HG03520 (cell line): ENCODE measurements at regions not wholly inside any gene's neighbourhood (a gene's known extent, or its start where the extent isn't known, plus 50 kb on each side); places are given as distances from the start of the nearest gene placed in this dataset.

Experiments
- ATAC-seq: cut with Tn5 transposase; IDR thresholded peaks from one replicate; pipeline ENCODE4 v1.9.1; 2021; ENCODE audit warnings: mild to moderate bottlenecking, moderate library complexity; ENCODE audit not compliant: unreplicated experiment

GRCh38 chr7:47047384-47047783 lies 534.5 kb downstream of the TNS3 start:
- ATAC-seq, result no peak

GRCh38 chr7:47046949-47047348 lies 535.0 kb downstream of the TNS3 start:
- no peak for ATAC-seq

DNA sequence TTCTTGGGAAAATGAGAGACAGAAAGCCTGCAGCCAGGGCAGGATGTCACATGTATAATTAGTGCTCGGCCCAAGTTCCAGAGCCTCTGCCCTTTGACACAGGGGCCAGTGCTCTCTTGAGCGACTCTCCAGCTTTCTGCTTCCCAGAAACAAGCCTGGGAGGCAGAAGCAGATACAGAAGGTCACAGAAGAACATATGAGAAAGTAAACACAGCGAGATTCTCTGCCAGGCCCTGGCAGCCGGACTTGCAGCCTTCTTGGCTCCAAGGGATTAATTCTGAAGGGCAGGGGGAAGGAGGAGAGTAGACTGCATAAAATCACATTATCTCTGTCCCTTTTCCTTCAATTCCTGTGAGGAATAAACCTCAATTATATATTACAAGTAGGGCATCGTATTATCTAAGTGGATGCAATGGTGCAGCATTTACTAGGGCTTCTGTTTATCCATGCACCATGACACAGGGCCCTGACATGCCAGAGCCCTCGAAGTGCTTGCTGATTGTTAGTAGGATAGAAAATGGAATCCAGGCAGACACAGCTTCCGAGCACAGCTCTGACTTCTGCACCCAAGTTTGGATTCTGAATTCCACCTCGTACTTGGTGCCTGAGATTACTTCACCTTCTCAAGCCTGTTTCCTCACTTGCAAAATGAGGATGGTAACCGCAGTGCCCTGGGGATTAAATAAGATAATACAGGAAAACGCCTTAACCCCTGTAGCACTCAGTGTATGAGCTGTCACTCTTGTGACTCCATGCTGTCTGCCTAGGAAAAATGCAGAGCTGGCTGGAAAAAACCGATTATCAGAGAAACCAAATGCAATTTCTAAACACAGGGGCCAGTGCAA lies 536.5 kb downstream of the TNS3 start:
- no peak for ATAC-seq

DNA sequence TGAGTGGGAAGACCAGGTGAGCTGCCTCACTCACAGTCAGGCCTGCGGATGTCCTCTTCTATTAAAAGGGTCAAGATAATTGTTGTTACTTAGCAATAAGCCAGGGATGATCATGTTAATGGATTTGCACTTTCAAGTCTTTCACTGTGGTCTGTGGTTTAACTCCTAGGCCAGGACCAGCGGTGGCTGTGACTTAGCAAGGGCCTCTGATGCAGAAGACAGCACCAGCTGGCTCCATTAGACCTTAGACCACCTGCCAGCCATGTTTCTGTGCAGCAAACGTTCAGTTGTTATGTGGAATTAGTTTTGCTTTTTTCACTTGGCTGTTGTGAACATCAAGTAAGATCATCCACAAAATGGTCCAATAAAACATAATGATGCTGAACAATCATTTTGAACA lies 537.3 kb downstream of the TNS3 start:
- ATAC-seq, result no peak

GRCh38 chr7:47043304-47043703 lies 538.6 kb downstream of the TNS3 start:
- no peak for ATAC-seq

DNA sequence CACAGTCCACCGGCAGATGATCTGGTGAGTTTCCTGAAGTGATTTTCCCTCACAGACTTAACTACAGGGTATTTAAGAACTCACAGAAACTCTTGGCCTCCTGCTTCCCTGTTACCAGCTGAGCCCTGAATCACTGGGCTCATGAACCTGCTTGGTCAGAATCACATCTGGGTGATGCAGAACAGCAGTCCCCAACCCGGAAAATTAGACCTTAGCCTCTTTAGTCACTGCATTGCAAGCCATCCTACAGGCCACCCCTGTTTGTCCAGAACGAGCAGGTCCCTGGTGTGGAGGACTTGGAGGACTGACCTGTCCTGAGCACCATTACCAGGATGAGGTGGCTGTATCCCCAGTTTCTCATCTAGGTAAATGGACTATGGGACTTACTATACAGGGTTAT lies 539.2 kb downstream of the TNS3 start:
- ATAC-seq, result no peak

DNA sequence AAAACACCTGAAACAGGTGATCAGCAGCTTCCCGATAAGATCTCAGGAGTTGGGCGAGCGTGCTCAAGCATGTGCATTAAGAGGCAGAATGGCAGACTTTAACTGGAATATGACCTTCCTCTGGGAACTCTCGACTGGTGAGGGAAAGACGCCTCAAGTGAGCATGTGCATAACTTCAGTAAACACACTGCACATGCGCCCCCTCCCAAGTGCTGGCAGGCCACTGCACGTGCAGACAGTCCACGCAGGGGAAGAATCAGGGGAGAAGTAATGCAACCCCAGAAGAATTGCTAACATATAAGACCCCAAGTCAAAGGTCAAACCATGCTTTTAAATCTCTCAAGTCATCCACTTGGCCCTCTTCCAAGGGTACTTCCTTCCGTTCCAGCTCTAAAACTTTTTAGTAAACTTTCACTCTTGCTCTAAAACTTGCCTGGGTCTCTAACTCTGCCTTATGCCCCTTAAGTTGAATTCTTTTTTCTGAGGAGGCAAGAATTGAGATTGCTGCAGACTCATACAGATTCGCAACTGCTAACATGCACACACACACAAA lies 541.0 kb downstream of the TNS3 start:
- no peak for ATAC-seq

GRCh38 chr7:47039904-47040303 lies 542.0 kb downstream of the TNS3 start:
- no peak for ATAC-seq

DNA sequence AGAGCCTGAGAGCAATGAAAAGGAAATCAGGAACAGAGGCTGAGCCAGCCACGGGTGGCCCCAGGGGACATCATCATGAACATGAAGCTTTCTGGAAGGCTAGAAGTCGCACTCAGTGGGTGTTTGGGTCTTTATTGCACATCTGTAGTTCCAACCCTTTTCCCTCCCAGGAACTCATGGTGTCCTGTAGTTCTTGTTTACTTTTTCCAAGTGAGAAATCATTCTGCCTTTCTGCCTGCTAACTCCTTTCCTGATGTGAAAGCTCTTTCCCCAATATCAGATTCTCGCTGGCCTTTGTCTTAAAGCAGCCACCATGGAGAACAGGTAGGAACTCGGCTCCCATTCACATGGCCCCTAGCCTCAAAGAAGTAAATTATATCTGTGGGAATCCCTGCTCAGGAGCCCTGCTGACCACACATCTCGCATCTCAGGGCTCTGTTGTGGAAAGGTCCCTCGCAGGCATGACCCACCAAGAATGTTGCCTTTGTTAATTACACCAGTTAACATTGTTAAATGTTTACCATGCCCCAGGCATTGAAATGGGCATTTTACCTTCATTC lies 542.7 kb downstream of the TNS3 start:
- ATAC-seq, result no peak

- ATAC-seq, result no peak
These were observed 543.3 kb downstream of the TNS3 start for GRCh38 chr7:47038621-47039020.

DNA sequence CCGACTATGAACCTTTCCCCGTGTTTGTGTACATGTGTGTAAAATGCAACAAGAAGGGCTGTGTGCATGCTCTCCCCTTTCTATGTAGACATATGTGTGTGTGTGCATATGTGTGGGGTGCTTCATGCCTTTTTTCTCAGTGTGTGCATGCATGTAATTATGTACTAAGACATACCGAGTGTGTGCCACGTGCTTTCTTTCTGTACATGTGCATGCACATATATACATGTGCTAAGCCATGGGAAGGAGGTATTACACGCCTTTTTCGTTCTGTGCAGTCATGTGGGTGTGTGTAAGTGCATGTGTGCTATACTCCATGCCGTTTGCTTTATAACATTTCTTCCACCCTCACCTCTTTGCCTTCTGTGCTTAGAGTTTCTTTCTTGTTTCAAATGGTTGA lies 544.3 kb downstream of the TNS3 start:
- no peak for ATAC-seq

GRCh38 chr7:47036909-47037308 lies 545.0 kb downstream of the TNS3 start:
- no peak for ATAC-seq

- ATAC-seq, result no peak
These were observed 546.4 kb downstream of the TNS3 start for GRCh38 chr7:47035522-47035921.

DNA sequence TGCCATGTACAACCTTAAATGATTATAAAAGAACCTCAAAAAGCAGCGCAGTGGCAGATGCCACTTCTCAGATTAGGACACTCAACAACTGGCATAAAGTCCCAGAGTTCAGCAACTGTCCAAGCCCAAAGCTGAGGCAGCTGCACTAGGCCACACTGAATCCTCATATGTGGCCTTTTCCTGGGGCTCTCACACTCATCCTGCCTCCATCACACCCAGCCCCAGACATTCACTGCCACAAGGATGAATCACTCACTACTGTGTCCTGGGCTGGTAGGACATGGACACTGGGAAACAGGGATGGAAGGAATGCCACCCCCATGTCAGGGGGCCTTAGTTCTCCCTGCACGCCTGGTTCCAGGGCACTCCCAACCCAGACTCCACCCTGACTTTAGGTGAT lies 547.7 kb downstream of the TNS3 start:
- no peak for ATAC-seq

GRCh38 chr7:47032536-47032908 lies 549.4 kb downstream of the TNS3 start:
- no peak for ATAC-seq

GRCh38 chr7:47031786-47032535 lies 550.0 kb downstream of the TNS3 start:
- no peak for ATAC-seq

DNA sequence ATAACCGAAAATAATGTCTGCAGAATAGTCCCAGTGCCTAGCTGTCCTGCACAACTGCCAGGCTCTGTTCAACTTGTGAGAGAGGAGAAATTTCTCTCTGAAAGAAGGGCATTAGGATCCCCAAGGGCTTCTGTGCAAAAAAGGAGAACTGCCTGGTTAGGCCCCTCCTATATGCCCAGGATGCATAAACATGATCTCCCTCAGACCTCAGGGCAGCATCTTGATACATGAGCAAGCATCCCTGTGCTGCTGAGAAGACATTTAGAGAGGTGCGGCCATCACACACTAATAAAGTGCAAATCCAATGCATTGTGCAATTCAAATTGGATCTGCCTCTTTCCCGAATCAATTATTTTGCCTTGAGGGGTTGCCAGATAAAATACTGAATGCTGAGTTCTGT lies 553.6 kb downstream of the TNS3 start:
- ATAC-seq, result no peak

GRCh38 chr7:47027695-47028240 lies 554.1 kb downstream of the TNS3 start:
- no peak for ATAC-seq

DNA sequence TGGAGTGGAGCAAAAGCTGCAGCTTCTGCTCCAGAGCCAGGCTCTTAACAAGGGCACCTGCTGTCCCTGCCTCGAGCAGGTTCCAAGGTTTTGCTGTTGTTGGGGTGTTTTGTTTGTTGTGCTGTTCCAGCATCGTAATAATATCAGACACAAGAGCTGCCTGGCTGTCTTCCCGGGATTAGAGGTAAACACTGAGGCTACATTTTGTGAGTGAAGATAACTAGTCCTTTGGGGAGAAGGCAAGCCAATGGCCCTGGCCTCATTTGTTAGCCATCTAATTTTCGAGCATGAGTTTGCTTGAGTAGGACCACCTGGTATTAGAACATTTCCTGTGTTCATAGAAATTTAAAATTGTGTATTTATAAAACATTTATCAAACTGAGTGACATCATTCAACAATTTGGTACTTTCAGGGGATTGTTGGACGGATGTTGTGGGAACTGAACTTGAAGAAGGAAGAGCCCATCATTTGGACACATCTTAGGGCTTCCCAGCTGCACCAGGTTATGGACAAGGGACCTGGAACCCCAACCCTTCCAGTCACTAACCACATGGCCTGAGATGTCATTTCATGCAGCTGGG lies 555.0 kb downstream of the TNS3 start:
- ATAC-seq, result no peak

DNA sequence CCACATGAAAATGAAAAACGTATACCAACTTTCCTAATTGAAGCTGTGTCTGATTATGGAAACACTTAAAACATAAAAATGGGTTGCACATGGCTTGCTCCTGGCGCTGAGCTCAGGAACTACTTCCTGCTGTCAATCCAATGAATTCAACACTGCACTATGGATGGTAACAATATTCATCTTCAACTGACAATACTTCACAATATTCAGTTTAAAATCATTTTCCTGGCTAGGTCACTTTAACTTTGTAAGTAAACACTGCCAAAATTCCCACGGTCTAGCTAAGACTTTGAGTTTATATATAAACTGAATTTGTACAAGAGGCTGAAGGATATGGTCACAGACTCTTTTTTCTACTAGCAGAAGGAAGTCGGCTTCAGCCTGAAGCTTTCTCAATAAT lies 556.9 kb downstream of the TNS3 start:
- no peak for ATAC-seq

- ATAC-seq, result no peak
These were observed 573.5 kb downstream of the TNS3 start for GRCh38 chr7:47008461-47008860.
